BJ (cell line): ENCODE measurements at regions not wholly inside any gene's neighbourhood (a gene's known extent, or its start where the extent isn't known, plus 50 kb on each side); places are given as distances from the start of the nearest gene placed in this dataset.

Source experiments
- CTCF ChIA-PET: fragments of 350-600 bp; formaldehyde crosslinking; extraction: SDS; loops from one replicate; lab custom pipeline; 2021; ENCODE audit warnings: antibody characterized with exemption, inconsistent platforms; lab: Yijun Ruan, JAX
- POLR2A ChIA-PET: fragments of 300-600 bp; sonication (Branson Sonifier 250); formaldehyde crosslinking; extraction: SDS; loops from one replicate; lab custom pipeline; 2021; ENCODE audit warnings: antibody characterized with exemption; lab: Charles Lee
- DNase-seq: peaks from one replicate; pipeline ENCODE4 v3.0.0-alpha.2; 2011; ENCODE audit warnings: low read depth
- H3K27me3 ChIP-seq: 2 replicates; pipeline ENCODE4 v1.6.0; 2011; ENCODE audit warnings: low read length; ENCODE audit not compliant: control insufficient read depth, insufficient read depth
- H3K36me3 ChIP-seq: 2 replicates; pipeline ENCODE4 v1.5.1; 2011; ENCODE audit warnings: low read length; ENCODE audit not compliant: control insufficient read depth, insufficient read depth
- H3K4me3 ChIP-seq: 2 replicates; pipeline ENCODE4 v1.5.1; 2011; ENCODE audit warnings: low read depth, mild to moderate bottlenecking, control low read depth, low read length
- TF ChIP-seq, protein P1 (sequence below): IDR thresholded peaks from 2 replicates; pipeline ENCODE4 v1.5.1; 2011; ENCODE audit warnings: low read depth, mild to moderate bottlenecking, control low read depth, inconsistent platforms, low read length, moderate library complexity; ENCODE audit not compliant: insufficient read depth

DNA sequence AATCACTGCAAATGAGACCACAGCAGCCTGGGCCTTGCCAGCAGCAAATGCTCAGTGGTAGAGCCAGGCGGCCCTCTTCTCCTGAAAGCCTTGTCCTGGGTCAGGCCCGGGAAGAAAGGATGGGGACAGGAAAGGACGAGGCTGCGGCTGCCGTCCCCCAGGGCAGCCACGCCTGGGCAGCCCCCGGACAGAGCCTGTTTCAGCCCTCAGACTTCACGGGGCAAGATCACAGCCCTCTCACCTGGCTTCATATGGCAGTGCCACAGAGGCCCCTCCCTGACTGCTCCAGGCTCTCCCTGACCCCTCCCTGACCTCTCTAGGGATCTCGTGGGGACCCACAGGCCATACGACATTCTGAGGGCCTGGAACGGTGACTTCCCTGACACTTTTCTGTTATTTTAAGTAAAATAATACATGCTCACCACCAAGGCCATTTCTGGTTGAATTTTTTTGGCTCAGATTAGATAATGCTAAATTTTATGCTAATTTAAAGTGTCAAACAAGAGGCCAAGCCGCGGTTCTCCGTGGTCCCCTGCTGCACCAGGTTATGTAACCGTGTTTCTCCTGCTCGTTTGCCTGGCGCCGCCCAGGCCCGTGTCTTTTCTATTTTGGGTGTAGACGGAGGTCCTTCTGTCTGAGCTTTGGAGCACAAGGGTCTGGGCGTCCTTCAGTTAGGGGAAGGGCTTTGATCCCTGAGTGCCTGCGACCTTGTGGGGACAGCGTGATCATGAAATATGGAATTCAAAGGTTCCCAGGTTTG is 59.9 kb upstream of the BHLHE23 start:
- ChIA-PET CTCF (no interaction called here), POLR2A (no interaction called here)
- TF ChIP-seq, protein P1, sequence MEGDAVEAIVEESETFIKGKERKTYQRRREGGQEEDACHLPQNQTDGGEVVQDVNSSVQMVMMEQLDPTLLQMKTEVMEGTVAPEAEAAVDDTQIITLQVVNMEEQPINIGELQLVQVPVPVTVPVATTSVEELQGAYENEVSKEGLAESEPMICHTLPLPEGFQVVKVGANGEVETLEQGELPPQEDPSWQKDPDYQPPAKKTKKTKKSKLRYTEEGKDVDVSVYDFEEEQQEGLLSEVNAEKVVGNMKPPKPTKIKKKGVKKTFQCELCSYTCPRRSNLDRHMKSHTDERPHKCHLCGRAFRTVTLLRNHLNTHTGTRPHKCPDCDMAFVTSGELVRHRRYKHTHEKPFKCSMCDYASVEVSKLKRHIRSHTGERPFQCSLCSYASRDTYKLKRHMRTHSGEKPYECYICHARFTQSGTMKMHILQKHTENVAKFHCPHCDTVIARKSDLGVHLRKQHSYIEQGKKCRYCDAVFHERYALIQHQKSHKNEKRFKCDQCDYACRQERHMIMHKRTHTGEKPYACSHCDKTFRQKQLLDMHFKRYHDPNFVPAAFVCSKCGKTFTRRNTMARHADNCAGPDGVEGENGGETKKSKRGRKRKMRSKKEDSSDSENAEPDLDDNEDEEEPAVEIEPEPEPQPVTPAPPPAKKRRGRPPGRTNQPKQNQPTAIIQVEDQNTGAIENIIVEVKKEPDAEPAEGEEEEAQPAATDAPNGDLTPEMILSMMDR: no peak
- H3K36me3 ChIP-seq: no peaks in the 10 kb centered on the region
- no peaks in the 10 kb centered on the region; the same call in 1 of the 2 replicates for H3K27me3 ChIP-seq
- no peak overlapping the region for H3K4me3 ChIP-seq
- DNase-seq: no peak

DNA sequence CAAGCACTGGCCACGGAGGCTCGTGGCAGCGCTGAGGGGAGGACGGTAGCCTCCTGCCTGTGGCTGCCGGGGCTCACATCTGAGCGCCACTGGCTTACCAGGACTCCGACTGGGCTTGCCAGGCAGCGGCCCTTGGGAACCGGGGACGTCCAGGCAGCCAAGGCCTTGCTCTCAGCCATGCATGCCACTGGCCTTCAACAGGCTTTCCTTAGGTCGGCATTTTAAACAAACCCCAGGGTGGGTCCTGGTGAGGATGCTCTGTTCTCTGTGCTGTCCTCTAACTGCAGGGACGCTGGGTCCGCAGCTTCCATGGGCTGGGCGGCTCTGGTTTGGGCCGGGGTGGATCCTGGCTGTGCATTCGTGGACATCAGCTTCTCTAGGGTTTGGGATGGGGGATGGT is 59.1 kb upstream of the BHLHE23 start:
- POLR2A ChIA-PET: no interaction called here

DNA sequence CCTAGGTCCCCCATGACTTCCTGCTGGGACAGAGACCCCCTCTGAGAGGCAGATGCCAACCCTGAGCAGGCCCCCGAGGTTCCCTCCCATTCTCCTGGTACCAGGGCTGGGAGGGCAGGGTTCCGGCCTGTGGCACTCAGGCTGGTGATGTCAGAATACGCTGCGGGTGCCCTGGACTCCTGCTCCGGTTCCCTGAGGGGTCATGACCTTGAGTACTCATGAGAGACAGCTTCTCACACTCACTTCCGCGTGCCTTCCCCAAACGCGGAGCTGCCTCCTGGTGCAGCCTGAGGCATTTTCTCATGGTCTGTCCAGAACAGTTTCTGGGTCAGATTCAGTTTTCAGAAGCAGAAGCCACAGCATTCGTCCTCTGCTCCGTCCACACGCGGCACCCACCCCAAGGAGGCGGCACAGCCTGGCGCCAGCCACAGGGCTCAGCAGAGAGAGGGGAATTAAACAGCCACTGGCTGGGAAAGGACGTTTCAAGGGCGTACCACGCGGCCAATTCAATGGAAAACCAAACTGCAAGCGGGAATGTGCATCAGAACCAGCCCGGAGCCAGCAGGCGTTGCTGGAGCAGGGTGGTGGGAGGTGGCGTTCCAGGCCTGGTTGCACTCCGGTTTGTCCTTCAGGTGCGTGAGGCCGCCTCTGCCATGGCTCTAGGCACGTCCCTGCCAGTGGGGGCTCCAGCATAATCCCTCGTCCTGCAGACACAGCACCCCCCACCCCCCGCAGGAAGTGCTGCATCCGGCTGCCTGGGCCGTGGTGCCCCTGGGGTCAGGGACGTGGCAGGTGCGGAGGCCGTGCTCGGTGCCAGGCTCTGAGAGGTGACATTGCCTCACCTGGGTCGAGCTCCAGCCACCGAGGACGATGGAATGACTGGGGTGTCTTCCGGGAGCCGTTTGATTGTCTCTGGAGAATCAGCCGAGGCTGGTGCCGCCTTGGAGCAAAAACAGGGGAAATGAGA is 58.3 kb upstream of the BHLHE23 start:
- TF ChIP-seq, protein P1: no peak
- no peak for DNase-seq
- Histone ChIP-seq H3K36me3 (no peaks in the 10 kb centered on the region), H3K4me3 (no peak overlapping the region), H3K27me3 (no peaks in the 10 kb centered on the region; the same call in 1 of the 2 replicates)
- CTCF ChIA-PET: interaction anchor here (1.2 to 2.2 kb wide), 2 partner anchors 10 to 45 kb away, joined by 3 to 7 read pairs; no protein-coding TSS in a partner anchor
- POLR2A ChIA-PET: no interaction called here

More for the DNA sequence above, 59.1 kb upstream of the BHLHE23 start:
- TF ChIP-seq, protein P1: no peak
- CTCF ChIA-PET: interaction anchor here (2.2 kb wide), 1 partner anchor 11 kb away, joined by 7 read pairs; no protein-coding TSS in a partner anchor
- DNase-seq: no peak
- H3K4me3 ChIP-seq: no peak overlapping the region
- H3K36me3 ChIP-seq: no peaks in the 10 kb centered on the region
- H3K27me3 ChIP-seq: no peaks in the 10 kb centered on the region; the same call in 1 of the 2 replicates

DNA sequence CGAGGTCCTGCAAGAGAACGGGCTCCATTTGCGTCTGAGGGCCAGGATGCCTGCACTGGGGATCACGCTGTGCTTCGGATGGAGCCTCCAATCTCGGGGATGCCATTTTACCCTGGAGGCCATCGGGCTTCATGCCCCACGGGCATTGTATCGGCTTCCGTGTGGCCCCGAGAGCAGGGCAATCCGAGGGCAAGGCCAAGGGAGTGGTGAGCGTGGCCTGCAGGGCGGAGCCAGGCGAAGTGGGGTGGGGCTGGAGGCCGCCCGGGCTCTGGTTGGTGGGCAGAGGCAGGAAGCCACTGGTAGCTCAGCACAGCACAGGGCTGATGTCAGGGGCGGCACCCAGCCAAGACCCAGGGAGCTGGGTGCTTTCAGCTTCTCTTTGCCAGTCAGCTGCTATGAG is 57.5 kb upstream of the BHLHE23 start:
- ChIA-PET POLR2A (no interaction called here), CTCF (interaction anchor here (1.2 to 2.2 kb wide), 2 partner anchors 9 to 45 kb away, joined by 3 to 7 read pairs; no protein-coding TSS in a partner anchor)
- DNase-seq: no peak
- TF ChIP-seq, protein P1: no peak
- Histone ChIP-seq H3K4me3 (no peak overlapping the region), H3K36me3 (no peaks in the 10 kb centered on the region), H3K27me3 (no peaks in the 10 kb centered on the region; the same call in 1 of the 2 replicates)
